ENCODE measurements at regions not wholly inside any gene's neighbourhood (a gene's known extent, or its start where the extent isn't known, plus 50 kb on each side); places are given as distances from the start of the nearest gene placed in this dataset.

- TF ChIP-seq ZNF350 (CRISPR knock-in tag; IDR thresholded peaks at IDR 0.05; ENCODE audit: borderline replicate concordance, low read depth), result no peak
These were observed 58.5 kb downstream of the ARL6IP4 start (continued) for GRCh38 chr12:123038966-123039365.

- H3K4me3 ChIP-seq (replicated peaks in 1 of 3; ENCODE audit: insufficient read depth in 1 of 3, low read depth in 2 of 3, low read length in 3 of 3), result no peak overlapping the region
- H3K4me2 ChIP-seq (ENCODE audit: low read depth, low read length), result no peak overlapping the region
- H4K20me1 ChIP-seq (ENCODE audit: insufficient read depth, low read length), result no peaks in the 10 kb centered on the region
- in situ Hi-C loops (cut with HindIII; ENCODE audit: extremely low pct_ligation_motif_present, low pct_unique_long_range_greater_than_20kb), result no loop called here
- intact Hi-C loops (cut with micrococcal nuclease; ENCODE audit: unreplicated experiment), result no loop called here
- no TSS peak for BruUV-seq (replicated peaks)
- no peak for ATAC-seq
- H3K4me1 ChIP-seq (ENCODE audit: insufficient read depth, low read length), result 0 out of 2 replicates have a peak, but pooled peaks cover under 1% of the 10 kb centered on the region
- CTCF ChIA-PET (ENCODE audit: low intra/inter-chr PET ratio, low total read pairs), result no interaction called here
- no peaks in the 10 kb centered on the region for H3K9me3 ChIP-seq (ENCODE audit: low read length)
- POLR2A ChIA-PET, result no interaction called here
- no peaks in the 10 kb centered on the region; a peak in 1 of 5 replicates for H3K27me3 ChIP-seq (ENCODE audit: control insufficient read depth in 1 of 2, insufficient read depth in 2 of 2, low read length in 2 of 2)
- no peak overlapping the region for H3K27ac ChIP-seq (ENCODE audit: extremely low read length, insufficient read depth, low read length)
- H3K36me3 ChIP-seq (replicated peaks in 1 of 2; ENCODE audit: control insufficient read depth in 1 of 2, insufficient read depth in 2 of 2, low read length in 2 of 2), result peaks cover 0 to 9% of the 10 kb centered on the region in 2 experiments; a peak in 3 of 5 replicates
- no peak for FAIRE-seq
- H3K79me2 ChIP-seq (ENCODE audit: insufficient read depth, low read length), result no peaks in the 10 kb centered on the region
- WGBS (ENCODE audit: low lambda C conversion rate), result 97% methylated on average over 7 of the region's 7 CpGs
- H2AFZ ChIP-seq (ENCODE audit: low read length), result no peak overlapping the region
- H3K9ac ChIP-seq (ENCODE audit: insufficient read depth, low read depth, low read length), result no peak overlapping the region
- DNase-seq (ENCODE audit: low spot score), result no peak
- no peak for TF ChIP-seq ZNF589 (CRISPR knock-in tag; conservative IDR thresholded peaks at IDR 0.05)
- TF ChIP-seq ZKSCAN5 (CRISPR knock-in tag; IDR thresholded peaks at IDR 0.05), result no peak
- no peak for TF ChIP-seq BCL3 (CRISPR knock-in tag; IDR thresholded peaks at IDR 0.05)
- TF ChIP-seq RAD21 (CRISPR knock-in tag; IDR thresholded peaks at IDR 0.05), result no peak
- TF ChIP-seq FOXK2 (IDR thresholded peaks at IDR 0.05), result no peak
- TF ChIP-seq MIXL1 (CRISPR knock-in tag; IDR thresholded peaks at IDR 0.05), result no peak
- TF ChIP-seq CERS6 (CRISPR knock-in tag; IDR thresholded peaks at IDR 0.05), result no peak
- TF ChIP-seq CTCF (CRISPR knock-in tag; IDR thresholded peaks at IDR 0.05), result no peak
- no peak for TF ChIP-seq ZNF563 (CRISPR knock-in tag; IDR thresholded peaks at IDR 0.05)
- no peak for TF ChIP-seq PHB2 (IDR thresholded peaks at IDR 0.05; ENCODE audit: partially characterized antibody)
- no peak for TF ChIP-seq JUND (CRISPR knock-in tag; IDR thresholded peaks at IDR 0.05)
These were observed 58.0 kb downstream of the ARL6IP4 start for GRCh38 chr12:123038486-123038885.

Measured in HepG2 (cell line).